ENCODE measurements at regions not wholly inside any gene's neighbourhood (a gene's known extent, or its start where the extent isn't known, plus 50 kb on each side); places are given as distances from the start of the nearest gene placed in this dataset.
"Not testable (repeated sequence)": the region's sequence is repeated elsewhere in the genome, so short reads cannot be mapped to it uniquely, and the experiment has no call there.

- no peak for DNase-seq
These were observed 312.2 kb upstream of the MAF start for GRCh38 chr16:79912592-79913310.

- no peak for DNase-seq
These were observed 311.1 kb upstream of the MAF start for GRCh38 chr16:79911660-79912059.

- no peak for DNase-seq
These were observed 309.0 kb upstream of the MAF start for GRCh38 chr16:79909571-79909970.

GRCh38 chr16:79903471-79903870, 302.9 kb upstream of the MAF start:
- no peak for DNase-seq

GRCh38 chr16:79902351-79902750, 301.8 kb upstream of the MAF start:
- no peak for DNase-seq

GRCh38 chr16:79901522-79901921, 301.0 kb upstream of the MAF start:
- no peak for DNase-seq

GRCh38 chr16:79899716-79900115, 299.2 kb upstream of the MAF start:
- DNase-seq = no peak

GRCh38 chr16:79899316-79899715, 298.8 kb upstream of the MAF start:
- no peak for DNase-seq

GRCh38 chr16:79898703-79899102, 298.2 kb upstream of the MAF start:
- DNase-seq = no peak

- DNase-seq = no peak
These were observed 297.1 kb upstream of the MAF start for GRCh38 chr16:79897453-79898146.

GRCh38 chr16:79897104-79897452, 296.5 kb upstream of the MAF start:
- no peak for DNase-seq

GRCh38 chr16:79895917-79896203, 295.3 kb upstream of the MAF start:
- DNase-seq = no peak

- no peak for DNase-seq
These were observed 294.7 kb upstream of the MAF start for GRCh38 chr16:79895053-79895916.

- no peak for DNase-seq
These were observed 292.9 kb upstream of the MAF start for GRCh38 chr16:79893445-79893844.

- no peak for DNase-seq
These were observed 291.7 kb upstream of the MAF start for GRCh38 chr16:79892278-79892677.

- no peak for DNase-seq
These were observed 290.9 kb upstream of the MAF start for GRCh38 chr16:79891458-79891857.

- no peak for DNase-seq
These were observed 287.3 kb upstream of the MAF start for GRCh38 chr16:79887541-79888540.

GRCh38 chr16:79885320-79885719, 284.8 kb upstream of the MAF start:
- DNase-seq = no peak

GRCh38 chr16:79883494-79883893, 283.0 kb upstream of the MAF start:
- no peak for DNase-seq

- no peak for DNase-seq
These were observed 281.9 kb upstream of the MAF start for GRCh38 chr16:79882340-79883005.

GRCh38 chr16:79881107-79881506, 280.6 kb upstream of the MAF start:
- not testable (repeated sequence) for DNase-seq

- no peak for DNase-seq
These were observed 275.8 kb upstream of the MAF start for GRCh38 chr16:79876332-79876730.

All from activated CD4-positive, alpha-beta T cell treated with anti-CD3 and anti-CD28 coated beads for 1 hour (primary cell).